ENCODE measurements at regions not wholly inside any gene's neighbourhood (a gene's known extent, or its start where the extent isn't known, plus 50 kb on each side); places are given as distances from the start of the nearest gene placed in this dataset.

- Histone ChIP-seq H3K36me3 (ENCODE audit: control insufficient read depth, insufficient read depth, low read length) (peaks cover 24% of the 10 kb centered on the region), H3K27me3 (ENCODE audit: control insufficient read depth, insufficient read depth, low read length) (no peaks in the 10 kb centered on the region), H3K9ac (ENCODE audit: low read depth, low read length) (no peak overlapping the region), H3K9me3 (ENCODE audit: control insufficient read depth, insufficient read depth, low read length) (no peaks in the 10 kb centered on the region), H3K4me1 (ENCODE audit: control insufficient read depth, insufficient read depth, low read length) (peaks cover 9% of the 10 kb centered on the region; the same call in 1 of the 2 replicates), H3K4me3 (ENCODE audit: low read depth, low read length) (no peak overlapping the region), H3K27ac (ENCODE audit: low read depth, low read length) (no peak overlapping the region)
Measured at GRCh38 chr11:17157761-17158160, 50.0 kb downstream of the PIK3C2A start.

DNA sequence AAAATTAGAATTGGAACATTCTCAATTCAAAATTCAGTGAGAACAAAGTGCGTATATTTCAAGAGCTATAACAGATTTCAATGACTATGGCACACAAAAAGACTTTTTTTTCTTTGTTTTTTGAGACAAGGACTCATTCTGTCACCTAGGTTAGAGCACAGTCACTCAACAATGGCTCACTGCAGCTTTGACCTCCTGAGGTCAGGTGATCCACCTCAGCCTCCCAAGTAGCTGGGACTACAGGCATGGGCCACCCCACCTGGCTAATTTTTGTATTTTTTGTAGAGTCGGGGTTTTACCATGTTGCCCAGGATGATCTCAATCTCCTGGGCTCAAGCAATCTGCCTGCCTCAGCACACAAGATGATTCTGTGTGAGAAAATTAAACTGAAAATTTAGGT lies 51.5 kb downstream of the PIK3C2A start:
- H3K27ac ChIP-seq (ENCODE audit: low read depth, low read length), result no peak overlapping the region
- H3K36me3 ChIP-seq (ENCODE audit: control insufficient read depth, insufficient read depth, low read length), result peaks cover 36% of the 10 kb centered on the region
- no peaks in the 10 kb centered on the region for H3K27me3 ChIP-seq (ENCODE audit: control insufficient read depth, insufficient read depth, low read length)
- no peak overlapping the region for H3K9ac ChIP-seq (ENCODE audit: low read depth, low read length)
- no peaks in the 10 kb centered on the region for H3K9me3 ChIP-seq (ENCODE audit: control insufficient read depth, insufficient read depth, low read length)
- H3K4me1 ChIP-seq (ENCODE audit: control insufficient read depth, insufficient read depth, low read length), result peaks cover 9% of the 10 kb centered on the region; the same call in 1 of the 2 replicates
- no peak overlapping the region for H3K4me3 ChIP-seq (ENCODE audit: low read depth, low read length)

DNA sequence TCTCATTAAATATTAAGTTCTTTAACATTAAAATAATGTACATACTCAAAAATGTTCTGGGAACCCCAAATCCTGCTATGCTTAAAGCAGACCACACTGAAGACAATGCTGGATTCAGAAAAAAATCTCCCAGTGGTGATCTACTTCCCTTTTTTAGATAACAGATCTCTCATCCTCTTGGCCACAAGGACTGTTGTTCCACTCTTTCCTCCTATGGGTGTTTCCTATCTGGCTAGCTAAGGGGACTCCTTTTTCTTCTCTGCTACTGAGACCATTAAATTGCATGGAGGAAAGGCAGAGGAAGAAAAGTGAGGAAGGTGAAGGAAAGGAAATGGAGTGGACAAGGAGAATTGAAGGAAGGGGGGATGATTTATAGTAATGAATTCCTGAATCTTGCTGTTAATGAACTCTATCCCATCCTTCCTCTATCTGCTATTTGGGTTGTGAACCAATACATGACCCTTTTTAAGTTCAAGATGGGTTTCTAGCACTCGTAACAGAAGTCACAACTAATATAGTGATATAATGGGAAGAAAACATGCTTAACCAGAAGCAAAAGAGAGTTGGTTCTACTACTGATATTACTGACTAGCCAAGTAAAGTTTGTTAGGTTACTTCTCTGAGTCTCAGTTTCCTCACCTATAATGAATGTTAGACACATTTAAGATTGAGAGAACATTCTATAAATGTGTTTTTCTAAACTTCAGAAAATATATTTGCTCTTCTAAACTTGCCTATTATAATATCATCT lies 53.2 kb downstream of the PIK3C2A start:
- Histone ChIP-seq H3K27ac (ENCODE audit: low read depth, low read length) (no peak overlapping the region), H3K4me3 (ENCODE audit: low read depth, low read length) (no peak overlapping the region), H3K4me1 (ENCODE audit: control insufficient read depth, insufficient read depth, low read length) (peaks cover 9% of the 10 kb centered on the region; the same call in 1 of the 2 replicates)

DNA sequence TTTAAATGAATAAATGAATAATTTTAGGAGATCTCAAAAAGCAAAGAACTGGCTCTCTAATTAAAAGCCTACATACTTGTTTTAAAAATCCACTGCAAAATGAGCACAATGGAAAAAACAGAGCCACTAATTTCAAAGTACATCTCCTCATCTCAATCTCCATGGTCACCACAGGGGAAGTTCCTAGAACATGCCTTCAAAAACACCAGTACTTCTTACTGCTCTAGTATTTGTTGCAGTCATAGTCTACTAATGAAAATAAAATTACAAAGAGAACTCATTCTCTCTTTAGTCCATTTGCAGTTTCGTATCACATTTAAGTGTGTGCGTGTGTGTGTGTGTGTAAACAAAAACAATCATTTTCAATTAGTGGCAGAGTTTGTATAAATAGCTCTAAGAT lies 54.0 kb downstream of the PIK3C2A start:
- no peak overlapping the region for H3K27ac ChIP-seq (ENCODE audit: low read depth, low read length)
- no peak overlapping the region for H3K9ac ChIP-seq (ENCODE audit: low read depth, low read length)
- H3K9me3 ChIP-seq (ENCODE audit: control insufficient read depth, insufficient read depth, low read length), result no peaks in the 10 kb centered on the region
- H3K27me3 ChIP-seq (ENCODE audit: control insufficient read depth, insufficient read depth, low read length), result no peaks in the 10 kb centered on the region
- H3K4me1 ChIP-seq (ENCODE audit: control insufficient read depth, insufficient read depth, low read length), result peaks cover 9% of the 10 kb centered on the region; the same call in 1 of the 2 replicates
- H3K36me3 ChIP-seq (ENCODE audit: control insufficient read depth, insufficient read depth, low read length), result peaks cover 46% of the 10 kb centered on the region
- no peak overlapping the region for H3K4me3 ChIP-seq (ENCODE audit: low read depth, low read length)

More for the DNA sequence above, 53.2 kb downstream of the PIK3C2A start:
- no peaks in the 10 kb centered on the region for H3K9me3 ChIP-seq (ENCODE audit: control insufficient read depth, insufficient read depth, low read length)
- H3K9ac ChIP-seq (ENCODE audit: low read depth, low read length), result no peak overlapping the region
- peaks cover 43% of the 10 kb centered on the region for H3K36me3 ChIP-seq (ENCODE audit: control insufficient read depth, insufficient read depth, low read length)
- no peaks in the 10 kb centered on the region for H3K27me3 ChIP-seq (ENCODE audit: control insufficient read depth, insufficient read depth, low read length)

- Histone ChIP-seq H3K4me3 (ENCODE audit: low read depth, low read length) (no peak overlapping the region), H3K36me3 (ENCODE audit: control insufficient read depth, insufficient read depth, low read length) (peaks cover 57% of the 10 kb centered on the region)
Measured at GRCh38 chr11:17152306-17152705, 55.5 kb downstream of the PIK3C2A start.

DNA sequence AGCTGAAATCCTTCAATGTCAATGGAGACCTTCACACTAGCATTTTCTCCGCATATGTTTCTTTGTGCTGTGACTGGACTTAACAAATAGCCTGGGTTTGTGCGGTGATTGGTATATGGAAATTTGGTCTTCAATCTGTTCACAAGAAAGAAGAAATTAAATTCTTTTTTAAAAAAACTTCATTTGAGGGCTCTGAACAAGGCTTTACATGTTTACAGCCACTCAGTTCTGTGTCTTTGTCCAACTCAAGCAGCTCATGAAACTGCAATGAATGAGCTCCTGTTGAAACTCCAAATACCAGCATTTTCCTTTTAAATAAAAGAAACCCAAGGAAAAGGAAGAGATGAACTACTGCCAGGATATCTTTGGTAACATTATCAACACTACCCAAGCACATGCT lies 57.3 kb downstream of the PIK3C2A start:
- no peaks in the 10 kb centered on the region for H3K27me3 ChIP-seq (ENCODE audit: control insufficient read depth, insufficient read depth, low read length)
- no peaks in the 10 kb centered on the region for H3K4me1 ChIP-seq (ENCODE audit: control insufficient read depth, insufficient read depth, low read length)
- no peaks in the 10 kb centered on the region for H3K9me3 ChIP-seq (ENCODE audit: control insufficient read depth, insufficient read depth, low read length)
- H3K4me3 ChIP-seq (ENCODE audit: low read depth, low read length), result no peak overlapping the region
- H3K36me3 ChIP-seq (ENCODE audit: control insufficient read depth, insufficient read depth, low read length), result peaks cover 69% of the 10 kb centered on the region
- no peak overlapping the region for H3K9ac ChIP-seq (ENCODE audit: low read depth, low read length)
- no peak overlapping the region for H3K27ac ChIP-seq (ENCODE audit: low read depth, low read length)

More at GRCh38 chr11:17152306-17152705, 55.5 kb downstream of the PIK3C2A start:
- Histone ChIP-seq H3K4me1 (ENCODE audit: control insufficient read depth, insufficient read depth, low read length) (peaks cover 9% of the 10 kb centered on the region; the same call in 1 of the 2 replicates), H3K27ac (ENCODE audit: low read depth, low read length) (no peak overlapping the region), H3K9ac (ENCODE audit: low read depth, low read length) (no peak overlapping the region), H3K27me3 (ENCODE audit: control insufficient read depth, insufficient read depth, low read length) (no peaks in the 10 kb centered on the region), H3K9me3 (ENCODE audit: control insufficient read depth, insufficient read depth, low read length) (no peaks in the 10 kb centered on the region)

DNA sequence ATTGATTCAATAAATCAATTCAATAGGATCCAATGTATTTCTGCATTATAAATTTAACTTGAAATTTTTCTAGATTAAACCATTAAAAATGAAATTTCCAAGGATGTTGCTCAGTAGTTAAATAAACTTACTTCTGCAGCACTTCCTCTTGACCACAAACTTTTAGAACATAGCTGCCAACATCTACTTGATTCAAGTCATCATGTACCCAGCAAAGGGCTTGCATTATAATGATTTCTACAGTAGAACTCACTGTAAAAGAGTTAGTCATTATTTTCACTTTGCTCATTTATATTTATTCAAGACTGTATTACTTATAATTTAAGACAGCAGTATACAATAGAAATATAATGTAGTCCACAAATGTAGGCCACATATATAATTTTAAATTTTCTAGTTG lies 59.2 kb downstream of the PIK3C2A start:
- Histone ChIP-seq H3K4me1 (ENCODE audit: control insufficient read depth, insufficient read depth, low read length) (no peaks in the 10 kb centered on the region), H3K27ac (ENCODE audit: low read depth, low read length) (no peak overlapping the region), H3K9ac (ENCODE audit: low read depth, low read length) (no peak overlapping the region), H3K9me3 (ENCODE audit: control insufficient read depth, insufficient read depth, low read length) (no peaks in the 10 kb centered on the region), H3K4me3 (ENCODE audit: low read depth, low read length) (no peak overlapping the region), H3K36me3 (ENCODE audit: control insufficient read depth, insufficient read depth, low read length) (peaks cover 69% of the 10 kb centered on the region), H3K27me3 (ENCODE audit: control insufficient read depth, insufficient read depth, low read length) (no peaks in the 10 kb centered on the region)

DNA sequence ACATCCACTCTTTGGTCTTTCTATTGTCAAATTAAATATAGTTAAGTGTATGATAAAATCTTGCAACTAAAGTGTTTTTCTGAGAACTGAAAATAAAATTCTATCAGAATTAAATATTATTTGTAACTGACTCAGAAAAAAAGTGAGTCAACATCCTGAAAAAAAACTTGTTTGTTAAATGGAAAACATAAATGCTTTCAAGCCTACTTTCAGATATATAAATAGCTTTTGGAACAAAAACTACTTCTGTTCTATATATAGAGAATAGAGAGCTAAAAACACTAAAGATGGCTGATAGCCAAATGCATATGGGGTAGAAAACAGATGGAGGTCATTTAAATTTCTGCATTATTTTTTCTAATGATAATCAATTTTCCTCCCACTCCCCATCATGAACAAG lies 61.8 kb downstream of the PIK3C2A start:
- H3K9me3 ChIP-seq (ENCODE audit: control insufficient read depth, insufficient read depth, low read length), result no peaks in the 10 kb centered on the region
- no peak overlapping the region for H3K27ac ChIP-seq (ENCODE audit: low read depth, low read length)
- H3K27me3 ChIP-seq (ENCODE audit: control insufficient read depth, insufficient read depth, low read length), result no peaks in the 10 kb centered on the region
- no peaks in the 10 kb centered on the region for H3K4me1 ChIP-seq (ENCODE audit: control insufficient read depth, insufficient read depth, low read length)
- H3K4me3 ChIP-seq (ENCODE audit: low read depth, low read length), result no peak overlapping the region
- H3K36me3 ChIP-seq (ENCODE audit: control insufficient read depth, insufficient read depth, low read length), result peaks cover 77% of the 10 kb centered on the region
- no peak overlapping the region for H3K9ac ChIP-seq (ENCODE audit: low read depth, low read length)

DNA sequence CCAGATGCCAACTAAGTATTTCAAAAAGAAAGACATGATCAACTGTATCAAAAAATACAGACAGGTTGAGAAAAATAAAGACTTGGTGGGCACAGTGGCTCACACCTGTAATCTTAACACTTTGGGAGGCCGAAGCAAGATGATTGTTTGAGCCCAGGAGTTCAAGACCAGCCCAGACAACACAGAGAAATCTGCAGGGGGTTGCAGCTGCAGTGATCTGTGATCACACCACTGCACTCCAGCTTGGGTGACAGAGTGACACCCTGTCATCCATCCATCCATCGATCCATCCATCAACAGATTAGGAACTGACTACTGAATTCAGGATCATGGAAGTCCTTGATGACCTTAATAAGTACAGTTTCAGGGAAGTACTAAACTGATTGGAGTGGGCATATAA lies 65.0 kb upstream of the RPS13 start:
- Histone ChIP-seq H3K36me3 (ENCODE audit: control insufficient read depth, insufficient read depth, low read length) (peaks cover 76% of the 10 kb centered on the region), H3K27ac (ENCODE audit: low read depth, low read length) (no peak overlapping the region), H3K4me1 (ENCODE audit: control insufficient read depth, insufficient read depth, low read length) (no peaks in the 10 kb centered on the region), H3K4me3 (ENCODE audit: low read depth, low read length) (no peak overlapping the region), H3K27me3 (ENCODE audit: control insufficient read depth, insufficient read depth, low read length) (no peaks in the 10 kb centered on the region), H3K9ac (ENCODE audit: low read depth, low read length) (no peak overlapping the region), H3K9me3 (ENCODE audit: control insufficient read depth, insufficient read depth, low read length) (no peaks in the 10 kb centered on the region)

GRCh38 chr11:17141156-17141555 lies 63.7 kb upstream of the RPS13 start:
- peaks cover 71% of the 10 kb centered on the region for H3K36me3 ChIP-seq (ENCODE audit: control insufficient read depth, insufficient read depth, low read length)
- H3K4me1 ChIP-seq (ENCODE audit: control insufficient read depth, insufficient read depth, low read length), result peaks cover 8% of the 10 kb centered on the region; the same call in 1 of the 2 replicates
- H3K27ac ChIP-seq (ENCODE audit: low read depth, low read length), result no peak overlapping the region
- no peaks in the 10 kb centered on the region for H3K27me3 ChIP-seq (ENCODE audit: control insufficient read depth, insufficient read depth, low read length)
- no peaks in the 10 kb centered on the region for H3K9me3 ChIP-seq (ENCODE audit: control insufficient read depth, insufficient read depth, low read length)
- H3K4me3 ChIP-seq (ENCODE audit: low read depth, low read length), result no peak overlapping the region
- no peak overlapping the region for H3K9ac ChIP-seq (ENCODE audit: low read depth, low read length)

- H3K36me3 ChIP-seq (ENCODE audit: control insufficient read depth, insufficient read depth, low read length), result peaks cover 70% of the 10 kb centered on the region
- H3K4me1 ChIP-seq (ENCODE audit: control insufficient read depth, insufficient read depth, low read length), result peaks cover 8% of the 10 kb centered on the region; the same call in 1 of the 2 replicates
- H3K9ac ChIP-seq (ENCODE audit: low read depth, low read length), result no peak overlapping the region
- H3K27ac ChIP-seq (ENCODE audit: low read depth, low read length), result no peak overlapping the region
- no peak overlapping the region for H3K4me3 ChIP-seq (ENCODE audit: low read depth, low read length)
- H3K27me3 ChIP-seq (ENCODE audit: control insufficient read depth, insufficient read depth, low read length), result no peaks in the 10 kb centered on the region
- no peaks in the 10 kb centered on the region for H3K9me3 ChIP-seq (ENCODE audit: control insufficient read depth, insufficient read depth, low read length)
Measured at GRCh38 chr11:17138562-17138961, 61.1 kb upstream of the RPS13 start.
